HCT116 (cell line): ENCODE measurements at regions not wholly inside any gene's neighbourhood (a gene's known extent, or its start where the extent isn't known, plus 50 kb on each side); places are given as distances from the start of the nearest gene placed in this dataset.

Source experiments
- ATAC-seq: fragments of 200-7000 bp; cut with Tn5 transposase; 2 replicates; pipeline ENCODE4 v1.9.1; 2020; ENCODE audit warnings: mild to moderate bottlenecking, moderate library complexity
- BruUV-seq: library from RNA; stranded (reverse); fragments of 400-500 nt; replicated peaks from 2 replicates; lab custom pipeline; 2021; lab: Mats Ljungman, UMichigan
- CTCF ChIA-PET: fragments of 300-600 bp; sonication (Branson Sonifier 250); formaldehyde crosslinking; loops from one replicate; lab custom pipeline; 2021; ENCODE audit warnings: antibody characterized with exemption; lab: Charles Lee
- POLR2A ChIA-PET: fragments of 300-600, 350-600 bp; sonication (Branson Sonifier 250); formaldehyde crosslinking; loops from one replicate; lab custom pipeline; 2021; ENCODE audit warnings: antibody characterized with exemption; lab: Charles Lee
- RAD21 ChIA-PET, 2 experiments: fragments of 300-600 bp; sonication (Branson Sonifier 250); formaldehyde crosslinking; loops; one replicate each; lab custom pipeline; 2023; ENCODE audit warnings: low total read pairs in 2 of 2; ENCODE audit not compliant: uncharacterized antibody in 2 of 2, unreplicated experiment in 2 of 2, low non-redundant PET in 1 of 2; lab: Charles Lee
- DNase-seq: peaks from one replicate; pipeline ENCODE4 v3.0.0-alpha.2; 2010; ENCODE audit warnings: low read depth, low spot score
- H2AFZ ChIP-seq: fragments of 200-600 bp; shearing (Covaris generic), sonication (generic); 2 replicates; pipeline ENCODE4 v1.6.1; 2017; ENCODE audit warnings: low read depth, mixed run types, mixed read lengths, antibody characterized with exemption, low read length; ENCODE audit not compliant: poor library complexity, severe bottlenecking
- H3K27ac ChIP-seq: 2 replicates; pipeline ENCODE4 v1.5.1; 2012; ENCODE audit warnings: low read depth, low read length
- H3K27me3 ChIP-seq: fragments of 200-600 bp; sonication (generic); 2 replicates; pipeline ENCODE4 v1.6.1; 2016; ENCODE audit warnings: mixed run types, low read length, mixed read lengths; ENCODE audit not compliant: insufficient read depth
- H3K36me3 ChIP-seq, 2 experiments: fragments of 200-500 bp in 1 of 2; fragments of 200-600 bp in 1 of 2; sonication (Bioruptor generic) in 1 of 2; sonication (generic) in 1 of 2; 2 replicates each; pipeline versions ENCODE4 v1.5.1 to v1.6.1; 2014 to 2016; ENCODE audit warnings: low read length in 2 of 2, inconsistent platforms in 1 of 2, mixed read lengths in 1 of 2, mixed run types in 1 of 2; ENCODE audit not compliant: insufficient read depth in 2 of 2, control insufficient read depth in 1 of 2
- H3K4me1 ChIP-seq, 2 experiments: fragments of 200-600 bp in 1 of 2; sonication (generic) in 1 of 2; 2 replicates each; pipeline versions ENCODE4 v1.5.1 to v1.6.1; 2012 to 2017; ENCODE audit warnings: low read length in 2 of 2, inconsistent platforms in 1 of 2, mild to moderate bottlenecking in 1 of 2, mixed read lengths in 1 of 2, mixed run types in 1 of 2, moderate library complexity in 1 of 2; ENCODE audit not compliant: insufficient read depth in 2 of 2, control insufficient read depth in 1 of 2
- H3K4me2 ChIP-seq: fragments of 200-600 bp; sonication (generic); 2 replicates; pipeline ENCODE4 v1.6.1; 2017; ENCODE audit warnings: mixed run types, low read length, mixed read lengths
- H3K4me3 ChIP-seq, 2 experiments: fragments of 200-600 bp in 1 of 2; sonication (generic) in 1 of 2; replicated peaks in 1 of 2; 2 replicates each; pipeline ENCODE4 v1.5.1; 2011 to 2016; ENCODE audit warnings: low read length in 2 of 2, control low read depth in 1 of 2, low read depth in 1 of 2, mild to moderate bottlenecking in 1 of 2, mixed read lengths in 1 of 2, mixed run types in 1 of 2
- H3K79me2 ChIP-seq: fragments of 200-600 bp; sonication (generic); 2 replicates; pipeline ENCODE4 v1.6.1; 2017; ENCODE audit warnings: mild to moderate bottlenecking, mixed run types, low read length, moderate library complexity, mixed read lengths; ENCODE audit not compliant: insufficient read depth
- H3K9ac ChIP-seq: fragments of 200-600 bp; sonication (generic); 2 replicates; pipeline ENCODE4 v1.6.1; 2016; ENCODE audit warnings: low read length, mixed read lengths
- H3K9me2 ChIP-seq: fragments of 200-600 bp; sonication (generic), shearing (Covaris generic); 2 replicates; pipeline ENCODE4 v1.6.1; 2017; ENCODE audit warnings: mixed run types, mild to moderate bottlenecking, moderate library complexity; ENCODE audit not compliant: insufficient read depth
- H3K9me3 ChIP-seq, 2 experiments: fragments of 200-500 bp in 1 of 2; fragments of 200-600 bp in 1 of 2; sonication (Bioruptor generic) in 1 of 2; sonication (generic) in 1 of 2; 2 replicates each; pipeline ENCODE4 v1.6.1; 2014 to 2017; ENCODE audit warnings: low read length in 2 of 2, mixed read lengths in 2 of 2, inconsistent platforms in 1 of 2, low read depth in 1 of 2, mild to moderate bottlenecking in 1 of 2, mixed run types in 1 of 2, moderate library complexity in 1 of 2; ENCODE audit not compliant: control insufficient read depth in 1 of 2, insufficient read depth in 1 of 2
- H4K20me1 ChIP-seq: fragments of 200-600 bp; sonication (generic), shearing (Covaris generic); 2 replicates; pipeline ENCODE4 v1.6.1; 2017; ENCODE audit warnings: mixed run types, mild to moderate bottlenecking, moderate library complexity; ENCODE audit not compliant: insufficient read depth
- CBX3 ChIP-seq: IDR thresholded peaks from 2 replicates; pipeline ENCODE4 v1.6.1; 2012; ENCODE audit warnings: low read depth
- CEBPB ChIP-seq: IDR thresholded peaks from 2 replicates; pipeline ENCODE4 v1.6.1; 2012; ENCODE audit warnings: low read depth
- EGR1 ChIP-seq: IDR thresholded peaks from 2 replicates; pipeline ENCODE4 v1.6.1; 2012; ENCODE audit warnings: low read depth
- ELF1 ChIP-seq: IDR thresholded peaks from 2 replicates; pipeline ENCODE4 v1.6.1; 2012; ENCODE audit warnings: low read depth, borderline replicate concordance
- EZH2 ChIP-seq: fragments of 200-600 bp; sonication (generic); IDR thresholded peaks from 2 replicates; pipeline ENCODE4 v1.6.1; 2017; ENCODE audit warnings: antibody characterized with exemption, mixed run types
- EZH2phosphoT487 ChIP-seq: fragments of 200-600 bp; IDR thresholded peaks from 2 replicates; pipeline ENCODE4 v1.6.1; 2018; ENCODE audit warnings: antibody characterized with exemption, borderline replicate concordance
- POLR2A ChIP-seq: IDR thresholded peaks from 2 replicates; pipeline ENCODE4 v1.7.0; 2011; ENCODE audit warnings: borderline replicate concordance; ENCODE audit not compliant: insufficient read depth, insufficient read length; ENCODE audit errors: extremely low read depth
- POLR2AphosphoS5 ChIP-seq: IDR thresholded peaks from 2 replicates; pipeline ENCODE4 v1.6.1; 2011; ENCODE audit warnings: mild to moderate bottlenecking, low read depth, low read length, moderate library complexity
- RAD21 ChIP-seq: IDR thresholded peaks from 2 replicates; pipeline ENCODE4 v1.6.1; 2012; ENCODE audit warnings: low read depth, mild to moderate bottlenecking
- SIN3A ChIP-seq: IDR thresholded peaks from 2 replicates; pipeline ENCODE4 v1.6.1; 2012; ENCODE audit warnings: low read depth
- SP1 ChIP-seq: IDR thresholded peaks from 2 replicates; pipeline ENCODE4 v1.6.1; 2012; ENCODE audit warnings: low read depth
- SRF ChIP-seq: IDR thresholded peaks from 2 replicates; pipeline ENCODE4 v1.6.1; 2012; ENCODE audit warnings: low read depth
- TCF7L2 ChIP-seq: IDR thresholded peaks from 2 replicates; pipeline ENCODE4 v1.7.0; 2011; ENCODE audit warnings: borderline replicate concordance, inconsistent platforms; ENCODE audit not compliant: insufficient read depth, insufficient read length; ENCODE audit errors: extremely low read depth
- YY1 ChIP-seq: IDR thresholded peaks from 2 replicates; pipeline ENCODE4 v1.6.1; 2011; ENCODE audit warnings: low read length, low read depth, moderate library complexity, mild to moderate bottlenecking; ENCODE audit not compliant: insufficient replicate concordance; ENCODE audit errors: extremely low read depth
- ZFX ChIP-seq: fragments of 450-650 bp; IDR thresholded peaks from 2 replicates; pipeline ENCODE4 v1.6.1; 2017
- ZNF274 ChIP-seq: fragments of 200-500 bp; sonication (Bioruptor generic); IDR thresholded peaks from 2 replicates; pipeline ENCODE4 v1.6.1; 2014; ENCODE audit warnings: mild to moderate bottlenecking, low read depth, low read length, inconsistent platforms
- intact Hi-C: fragments of 100-400 bp; cut with micrococcal nuclease; formaldehyde crosslinking; loops from 2 replicates; pipeline ENCODE4 v1.10.0; 2022
- TF ChIP-seq, protein P1 (sequence below): IDR thresholded peaks from 2 replicates; pipeline ENCODE4 v1.6.1; 2012; ENCODE audit warnings: low read depth
- TF ChIP-seq, protein P2 (sequence below): IDR thresholded peaks from 2 replicates; pipeline ENCODE4 v1.6.1; 2012

DNA sequence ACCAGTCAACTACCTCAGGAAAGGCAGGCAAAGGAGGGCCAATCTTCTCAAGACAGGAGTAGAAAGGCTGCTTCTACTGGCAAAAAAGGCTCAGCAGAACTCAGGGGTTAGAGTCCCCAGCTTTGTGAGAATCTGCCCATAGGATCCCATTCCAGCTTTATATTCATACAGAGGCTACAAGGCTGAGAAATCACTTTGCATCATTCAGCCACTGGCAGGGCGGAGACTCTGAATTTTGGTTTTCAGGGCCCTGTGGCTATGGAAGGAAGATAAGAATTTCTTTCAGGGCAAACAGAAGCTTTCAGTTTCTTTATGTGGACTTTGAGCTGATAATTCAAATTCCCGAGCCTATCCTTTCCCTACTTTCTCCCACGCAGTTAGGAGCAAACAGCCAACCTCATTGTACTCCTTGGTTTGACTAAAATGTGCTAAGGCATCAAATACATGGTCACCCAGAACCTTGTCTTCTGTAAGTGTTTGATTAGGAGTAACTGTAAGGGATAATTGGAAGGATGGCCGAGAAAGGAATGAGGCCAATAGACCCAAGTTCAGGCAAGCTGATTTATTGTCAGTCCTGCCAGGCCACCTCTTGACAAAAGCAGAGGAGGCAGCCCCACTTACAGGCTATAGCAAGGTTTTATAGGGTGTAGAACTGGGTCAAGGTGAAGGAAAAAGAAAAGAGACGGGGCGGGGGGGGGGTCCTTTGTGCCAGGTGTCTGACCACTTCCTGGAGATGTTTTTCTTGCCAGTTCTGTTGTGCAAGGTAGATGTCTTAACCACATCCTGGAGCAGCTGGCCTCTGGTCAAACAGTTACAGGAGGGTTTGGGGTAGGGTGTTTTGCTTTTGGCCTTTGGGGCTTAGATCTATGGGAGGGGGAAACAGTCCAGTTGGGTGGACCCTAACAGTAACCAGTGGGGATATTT lies 165.3 kb upstream of the PPP1R2C start:
- CTCF ChIA-PET = no interaction called here
- H3K36me3 ChIP-seq = no peaks in the 10 kb centered on the region
- H3K27ac ChIP-seq = no peak overlapping the region
- ATAC-seq = no peak
- no peak overlapping the region for H3K9ac ChIP-seq
- no peak overlapping the region for H3K4me3 ChIP-seq
- H4K20me1 ChIP-seq = no peaks in the 10 kb centered on the region
- no peaks in the 10 kb centered on the region for H3K9me3 ChIP-seq
- no peaks in the 10 kb centered on the region for H3K4me1 ChIP-seq
- no peak for TF ChIP-seq POLR2A
- TF ChIP-seq ELF1 = no peak
- TF ChIP-seq ZNF274 = no peak
- no peak for TF ChIP-seq YY1
- TF ChIP-seq SIN3A = no peak
- no peak for TF ChIP-seq EZH2phosphoT487
- no peak for TF ChIP-seq TCF7L2
- no peak for TF ChIP-seq SRF
- TF ChIP-seq, all 23 proteins: peak for 0
- Histone ChIP-seq H3K27me3 (no peaks in the 10 kb centered on the region), H3K4me2 (no peak overlapping the region), H3K79me2 (no peaks in the 10 kb centered on the region), H2AFZ (no peak overlapping the region), H3K9me2 (no peaks in the 10 kb centered on the region)
- POLR2A ChIA-PET = no interaction called here
- RAD21 ChIA-PET = no interaction called here
- no TSS peak for BruUV-seq
- no peak for DNase-seq
- intact Hi-C loops = no loop called here

DNA sequence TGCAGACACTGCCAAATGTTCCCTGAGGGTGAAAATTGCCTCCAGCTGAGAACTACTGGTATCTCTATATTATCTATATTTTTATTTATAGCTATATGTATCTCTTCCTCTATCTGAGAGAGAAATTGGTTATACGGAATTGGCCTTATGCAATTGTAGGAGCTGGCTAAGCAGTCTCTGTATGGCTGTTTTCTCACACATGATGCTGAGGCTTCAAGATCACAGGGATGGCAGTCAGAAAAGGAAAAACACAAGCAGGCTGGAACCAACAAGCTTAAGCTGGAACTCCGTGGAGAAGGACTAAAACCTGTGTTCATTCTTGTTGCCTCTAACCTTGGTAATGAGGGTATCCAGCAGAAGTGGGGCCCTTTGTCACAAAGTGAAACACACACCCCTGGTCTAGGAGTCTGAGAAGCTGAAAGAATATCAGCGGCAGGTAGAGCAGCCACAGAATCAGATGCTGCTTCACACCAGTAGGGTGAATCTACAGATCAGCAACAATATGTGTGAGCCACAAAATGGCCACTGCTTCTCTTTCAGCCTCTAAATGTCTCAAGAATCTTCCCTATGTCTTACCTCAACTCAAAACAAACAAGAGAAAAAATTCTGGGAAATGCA lies 166.5 kb upstream of the PPP1R2C start:
- Histone ChIP-seq H2AFZ (no peak overlapping the region), H3K4me3 (no peak overlapping the region), H3K79me2 (no peaks in the 10 kb centered on the region), H3K9me2 (no peaks in the 10 kb centered on the region), H4K20me1 (no peaks in the 10 kb centered on the region), H3K36me3 (no peaks in the 10 kb centered on the region), H3K27ac (no peak overlapping the region), H3K9ac (no peak overlapping the region), H3K4me1 (no peaks in the 10 kb centered on the region), H3K9me3 (no peaks in the 10 kb centered on the region), H3K4me2 (no peak overlapping the region), H3K27me3 (no peaks in the 10 kb centered on the region)
- intact Hi-C loops = no loop called here
- no TSS peak for BruUV-seq
- no peak for ATAC-seq
- RAD21 ChIA-PET = no interaction called here
- CTCF ChIA-PET = no interaction called here
- no peak for DNase-seq
- POLR2A ChIA-PET = no interaction called here
- no peak for TF ChIP-seq POLR2A
- TF ChIP-seq CBX3 = no peak
- TF ChIP-seq EZH2phosphoT487 = no peak
- TF ChIP-seq RAD21 = no peak
- TF ChIP-seq CEBPB = no peak
- TF ChIP-seq ZFX = no peak
- TF ChIP-seq, protein P1, sequence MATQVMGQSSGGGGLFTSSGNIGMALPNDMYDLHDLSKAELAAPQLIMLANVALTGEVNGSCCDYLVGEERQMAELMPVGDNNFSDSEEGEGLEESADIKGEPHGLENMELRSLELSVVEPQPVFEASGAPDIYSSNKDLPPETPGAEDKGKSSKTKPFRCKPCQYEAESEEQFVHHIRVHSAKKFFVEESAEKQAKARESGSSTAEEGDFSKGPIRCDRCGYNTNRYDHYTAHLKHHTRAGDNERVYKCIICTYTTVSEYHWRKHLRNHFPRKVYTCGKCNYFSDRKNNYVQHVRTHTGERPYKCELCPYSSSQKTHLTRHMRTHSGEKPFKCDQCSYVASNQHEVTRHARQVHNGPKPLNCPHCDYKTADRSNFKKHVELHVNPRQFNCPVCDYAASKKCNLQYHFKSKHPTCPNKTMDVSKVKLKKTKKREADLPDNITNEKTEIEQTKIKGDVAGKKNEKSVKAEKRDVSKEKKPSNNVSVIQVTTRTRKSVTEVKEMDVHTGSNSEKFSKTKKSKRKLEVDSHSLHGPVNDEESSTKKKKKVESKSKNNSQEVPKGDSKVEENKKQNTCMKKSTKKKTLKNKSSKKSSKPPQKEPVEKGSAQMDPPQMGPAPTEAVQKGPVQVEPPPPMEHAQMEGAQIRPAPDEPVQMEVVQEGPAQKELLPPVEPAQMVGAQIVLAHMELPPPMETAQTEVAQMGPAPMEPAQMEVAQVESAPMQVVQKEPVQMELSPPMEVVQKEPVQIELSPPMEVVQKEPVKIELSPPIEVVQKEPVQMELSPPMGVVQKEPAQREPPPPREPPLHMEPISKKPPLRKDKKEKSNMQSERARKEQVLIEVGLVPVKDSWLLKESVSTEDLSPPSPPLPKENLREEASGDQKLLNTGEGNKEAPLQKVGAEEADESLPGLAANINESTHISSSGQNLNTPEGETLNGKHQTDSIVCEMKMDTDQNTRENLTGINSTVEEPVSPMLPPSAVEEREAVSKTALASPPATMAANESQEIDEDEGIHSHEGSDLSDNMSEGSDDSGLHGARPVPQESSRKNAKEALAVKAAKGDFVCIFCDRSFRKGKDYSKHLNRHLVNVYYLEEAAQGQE = no peak
- TF ChIP-seq SP1 = no peak
- TF ChIP-seq EGR1 = no peak
- TF ChIP-seq POLR2AphosphoS5 = no peak
- no peak for TF ChIP-seq EZH2
- TF ChIP-seq, protein P2, sequence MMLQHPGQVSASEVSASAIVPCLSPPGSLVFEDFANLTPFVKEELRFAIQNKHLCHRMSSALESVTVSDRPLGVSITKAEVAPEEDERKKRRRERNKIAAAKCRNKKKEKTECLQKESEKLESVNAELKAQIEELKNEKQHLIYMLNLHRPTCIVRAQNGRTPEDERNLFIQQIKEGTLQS = no peak
